ENCODE measurements at regions not wholly inside any gene's neighbourhood (a gene's known extent, or its start where the extent isn't known, plus 50 kb on each side); places are given as distances from the start of the nearest gene placed in this dataset.

DNA sequence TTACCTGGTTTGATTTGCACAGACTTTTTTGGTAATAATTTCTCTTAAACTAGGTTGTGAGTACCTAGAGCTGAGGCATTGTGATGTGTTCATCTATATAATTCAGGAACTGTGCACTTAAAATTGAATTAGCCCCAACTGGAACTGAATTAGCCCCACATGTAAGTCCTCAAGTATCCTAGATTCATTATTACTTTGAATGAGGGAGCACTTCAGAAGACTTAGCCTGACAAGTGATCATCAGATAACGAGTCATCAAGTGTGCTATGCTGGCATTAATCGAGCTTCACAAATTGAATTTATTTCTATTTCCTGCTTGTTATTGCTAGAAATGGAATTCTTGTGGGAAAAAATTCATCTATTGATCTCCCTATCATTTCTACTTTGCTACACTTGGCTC lies 323.4 kb upstream of the SEMA3D start:
- Histone ChIP-seq H3K9ac (ENCODE audit: low read length) (no peak overlapping the region), H3K27ac (ENCODE audit: low read length) (no peak overlapping the region), H3K79me2 (replicated peaks; ENCODE audit: insufficient read depth, low read length) (no peaks in the 10 kb centered on the region), H3K4me3 (ENCODE audit: low read length) (no peak overlapping the region), H3K9me2 (ENCODE audit: insufficient read depth, low read length) (no peaks in the 10 kb centered on the region), H3K9me3 (ENCODE audit: low read length) (no peaks in the 10 kb centered on the region), H3K27me3 (ENCODE audit: insufficient read depth, low read depth, low read length) (no peaks in the 10 kb centered on the region), H2AFZ (ENCODE audit: low read depth, low read length) (no peak overlapping the region), H3K36me3 (ENCODE audit: insufficient read depth, low read length) (no peaks in the 10 kb centered on the region), H3F3A (ENCODE audit: insufficient read depth, low read length, poor library complexity, severe bottlenecking) (no peaks in the 10 kb centered on the region), H4K20me1 (ENCODE audit: insufficient read depth) (no peaks in the 10 kb centered on the region), H3K4me2 (ENCODE audit: low read length) (no peak overlapping the region)
- TF ChIP-seq MXI1 (conservative IDR thresholded peaks at IDR 0.05; ENCODE audit: poor library complexity, severe bottlenecking), result no peak
- TF ChIP-seq, protein P1, sequence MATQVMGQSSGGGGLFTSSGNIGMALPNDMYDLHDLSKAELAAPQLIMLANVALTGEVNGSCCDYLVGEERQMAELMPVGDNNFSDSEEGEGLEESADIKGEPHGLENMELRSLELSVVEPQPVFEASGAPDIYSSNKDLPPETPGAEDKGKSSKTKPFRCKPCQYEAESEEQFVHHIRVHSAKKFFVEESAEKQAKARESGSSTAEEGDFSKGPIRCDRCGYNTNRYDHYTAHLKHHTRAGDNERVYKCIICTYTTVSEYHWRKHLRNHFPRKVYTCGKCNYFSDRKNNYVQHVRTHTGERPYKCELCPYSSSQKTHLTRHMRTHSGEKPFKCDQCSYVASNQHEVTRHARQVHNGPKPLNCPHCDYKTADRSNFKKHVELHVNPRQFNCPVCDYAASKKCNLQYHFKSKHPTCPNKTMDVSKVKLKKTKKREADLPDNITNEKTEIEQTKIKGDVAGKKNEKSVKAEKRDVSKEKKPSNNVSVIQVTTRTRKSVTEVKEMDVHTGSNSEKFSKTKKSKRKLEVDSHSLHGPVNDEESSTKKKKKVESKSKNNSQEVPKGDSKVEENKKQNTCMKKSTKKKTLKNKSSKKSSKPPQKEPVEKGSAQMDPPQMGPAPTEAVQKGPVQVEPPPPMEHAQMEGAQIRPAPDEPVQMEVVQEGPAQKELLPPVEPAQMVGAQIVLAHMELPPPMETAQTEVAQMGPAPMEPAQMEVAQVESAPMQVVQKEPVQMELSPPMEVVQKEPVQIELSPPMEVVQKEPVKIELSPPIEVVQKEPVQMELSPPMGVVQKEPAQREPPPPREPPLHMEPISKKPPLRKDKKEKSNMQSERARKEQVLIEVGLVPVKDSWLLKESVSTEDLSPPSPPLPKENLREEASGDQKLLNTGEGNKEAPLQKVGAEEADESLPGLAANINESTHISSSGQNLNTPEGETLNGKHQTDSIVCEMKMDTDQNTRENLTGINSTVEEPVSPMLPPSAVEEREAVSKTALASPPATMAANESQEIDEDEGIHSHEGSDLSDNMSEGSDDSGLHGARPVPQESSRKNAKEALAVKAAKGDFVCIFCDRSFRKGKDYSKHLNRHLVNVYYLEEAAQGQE (IDR thresholded peaks at IDR 0.05; ENCODE audit: borderline replicate concordance), result no peak
- TF ChIP-seq, protein P2, sequence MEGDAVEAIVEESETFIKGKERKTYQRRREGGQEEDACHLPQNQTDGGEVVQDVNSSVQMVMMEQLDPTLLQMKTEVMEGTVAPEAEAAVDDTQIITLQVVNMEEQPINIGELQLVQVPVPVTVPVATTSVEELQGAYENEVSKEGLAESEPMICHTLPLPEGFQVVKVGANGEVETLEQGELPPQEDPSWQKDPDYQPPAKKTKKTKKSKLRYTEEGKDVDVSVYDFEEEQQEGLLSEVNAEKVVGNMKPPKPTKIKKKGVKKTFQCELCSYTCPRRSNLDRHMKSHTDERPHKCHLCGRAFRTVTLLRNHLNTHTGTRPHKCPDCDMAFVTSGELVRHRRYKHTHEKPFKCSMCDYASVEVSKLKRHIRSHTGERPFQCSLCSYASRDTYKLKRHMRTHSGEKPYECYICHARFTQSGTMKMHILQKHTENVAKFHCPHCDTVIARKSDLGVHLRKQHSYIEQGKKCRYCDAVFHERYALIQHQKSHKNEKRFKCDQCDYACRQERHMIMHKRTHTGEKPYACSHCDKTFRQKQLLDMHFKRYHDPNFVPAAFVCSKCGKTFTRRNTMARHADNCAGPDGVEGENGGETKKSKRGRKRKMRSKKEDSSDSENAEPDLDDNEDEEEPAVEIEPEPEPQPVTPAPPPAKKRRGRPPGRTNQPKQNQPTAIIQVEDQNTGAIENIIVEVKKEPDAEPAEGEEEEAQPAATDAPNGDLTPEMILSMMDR (IDR thresholded peaks at IDR 0.05; ENCODE audit: poor library complexity, severe bottlenecking), result no peak
- no peak for TF ChIP-seq EZH2 (IDR thresholded peaks at IDR 0.05; ENCODE audit: borderline replicate concordance, insufficient read depth, low read length, poor library complexity, severe bottlenecking)
- TF ChIP-seq POLR2AphosphoS5 (IDR thresholded peaks at IDR 0.05), result no peak
- no peak for TF ChIP-seq EP300 (conservative IDR thresholded peaks at IDR 0.05; ENCODE audit: poor library complexity, severe bottlenecking)
- TF ChIP-seq SMC3 (conservative IDR thresholded peaks at IDR 0.05; ENCODE audit: poor library complexity), result no peak
- TF ChIP-seq TAF1 (IDR thresholded peaks at IDR 0.05; ENCODE audit: low read depth), result no peak
- TF ChIP-seq RAD21 (conservative IDR thresholded peaks at IDR 0.05), result no peak

DNA sequence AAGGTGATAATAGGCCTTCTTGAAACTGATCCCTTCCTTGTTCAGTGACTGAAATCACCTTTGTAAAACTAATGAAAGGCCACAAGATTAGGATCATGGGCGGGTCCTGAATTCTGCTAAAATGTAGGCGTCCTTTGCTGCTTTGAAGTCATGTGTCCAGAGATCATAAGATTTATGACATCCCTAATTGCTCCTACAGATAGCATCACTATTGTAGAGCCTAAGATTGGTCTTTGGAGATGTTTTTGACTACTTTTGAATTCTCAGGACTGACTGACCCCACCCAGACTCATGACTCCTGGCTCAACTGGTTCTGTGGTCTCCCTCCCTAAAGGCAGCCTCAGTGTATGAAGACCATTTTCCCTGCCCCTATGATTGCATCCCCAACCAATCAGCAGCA lies 322.6 kb upstream of the SEMA3D start:
- Histone ChIP-seq H3K27me3 (ENCODE audit: insufficient read depth, low read depth, low read length) (no peaks in the 10 kb centered on the region), H3K36me3 (ENCODE audit: insufficient read depth, low read length) (no peaks in the 10 kb centered on the region), H3K9ac (ENCODE audit: low read length) (no peak overlapping the region), H3K4me3 (ENCODE audit: low read length) (no peak overlapping the region), H3K79me2 (replicated peaks; ENCODE audit: insufficient read depth, low read length) (no peaks in the 10 kb centered on the region), H3K27ac (ENCODE audit: low read length) (no peak overlapping the region), H3K9me2 (ENCODE audit: insufficient read depth, low read length) (no peaks in the 10 kb centered on the region), H3K9me3 (ENCODE audit: low read length) (no peaks in the 10 kb centered on the region), H3K4me2 (ENCODE audit: low read length) (no peak overlapping the region), H4K20me1 (ENCODE audit: insufficient read depth) (no peaks in the 10 kb centered on the region), H3F3A (ENCODE audit: insufficient read depth, low read length, poor library complexity, severe bottlenecking) (no peaks in the 10 kb centered on the region), H2AFZ (ENCODE audit: low read depth, low read length) (no peak overlapping the region)
- no peak for TF ChIP-seq POLR2AphosphoS5 (IDR thresholded peaks at IDR 0.05)
